CD4-positive, alpha-beta T cell (primary cell): ENCODE measurements at regions not wholly inside any gene's neighbourhood (a gene's known extent, or its start where the extent isn't known, plus 50 kb on each side); places are given as distances from the start of the nearest gene placed in this dataset.

Source experiments
- ATAC-seq: fragments of 200-7000 bp; cut with Tn5 transposase; one replicate; pipeline ENCODE4 v1.10.0; 2022; ENCODE audit warnings: mild to moderate bottlenecking; ENCODE audit not compliant: poor library complexity
- CTCF ChIA-PET: fragments of 350-600 bp; sonication (Branson Sonifier 250); formaldehyde crosslinking; loops from one replicate; lab custom pipeline; 2021; ENCODE audit warnings: antibody characterized with exemption, inconsistent platforms; lab: Charles Lee
- POLR2A ChIA-PET: fragments of 350-600 bp; sonication (Branson Sonifier 250); formaldehyde crosslinking; loops from one replicate; lab custom pipeline; 2021; ENCODE audit warnings: antibody characterized with exemption, inconsistent platforms; lab: Charles Lee
- DNase-seq, 14 experiments: peaks; one replicate each; pipeline ENCODE4 v3.0.0-alpha.2; 2013 to 2020; ENCODE audit warnings: mixed read lengths in 2 of 14
- H3K27ac ChIP-seq, 2 donors: one replicate each; pipeline versions ENCODE4 v1.5.1 to v1.7.0; 2013; ENCODE audit warnings: low read length in 2 of 2, low read depth in 1 of 2, mild to moderate bottlenecking in 1 of 2
- H3K27me3 ChIP-seq, 2 experiments: 1 replicate in 1 of 2; 2 replicates in 1 of 2; pipeline versions ENCODE4 v1.6.1 to v1.7.0; 2013; ENCODE audit warnings: low read length in 2 of 2, control low read depth in 1 of 2, mild to moderate bottlenecking in 1 of 2, moderate library complexity in 1 of 2; ENCODE audit not compliant: insufficient read depth in 2 of 2, control insufficient read depth in 1 of 2
- H3K36me3 ChIP-seq: one replicate; pipeline ENCODE4 v1.6.1; 2013; ENCODE audit warnings: low read length, control low read depth; ENCODE audit not compliant: insufficient read depth
- H3K4me1 ChIP-seq: one replicate; pipeline ENCODE4 v1.6.1; 2013; ENCODE audit warnings: low read length, control low read depth; ENCODE audit not compliant: insufficient read depth
- H3K4me3 ChIP-seq: one replicate; pipeline ENCODE4 v1.5.1; 2013; ENCODE audit warnings: mild to moderate bottlenecking, low read length, moderate library complexity
- H3K9me3 ChIP-seq, 2 experiments: 1 replicate in 1 of 2; 2 replicates in 1 of 2; pipeline versions ENCODE4 v1.6.1 to v1.7.0; 2013; ENCODE audit warnings: low read length in 2 of 2, mild to moderate bottlenecking in 2 of 2, control low read depth in 1 of 2, moderate library complexity in 1 of 2; ENCODE audit not compliant: control insufficient read depth in 1 of 2, insufficient read depth in 1 of 2
- H3K27ac Mint-ChIP-seq: one replicate; pipeline ENCODE4 v1.8.0; 2020; ENCODE audit warnings: mixed read lengths
- H3K27me3 Mint-ChIP-seq: one replicate; pipeline ENCODE4 v1.8.0; 2021; ENCODE audit warnings: mixed read lengths
- H3K36me3 Mint-ChIP-seq: one replicate; pipeline ENCODE4 v1.8.0; 2021; ENCODE audit warnings: low read depth, mixed read lengths
- H3K4me1 Mint-ChIP-seq: one replicate; pipeline ENCODE4 v1.8.0; 2021; ENCODE audit warnings: low read depth, mixed read lengths
- H3K4me3 Mint-ChIP-seq: one replicate; pipeline ENCODE4 v1.8.0; 2020; ENCODE audit warnings: mild to moderate bottlenecking, mixed read lengths
- H3K9me3 Mint-ChIP-seq: one replicate; pipeline ENCODE4 v1.8.0; 2020; ENCODE audit warnings: mixed read lengths
- CTCF ChIP-seq: fragments of 200-600 bp; IDR thresholded peaks from one replicate; pipeline ENCODE4 v1.8.0; 2022; ENCODE audit warnings: antibody characterized with exemption, mild to moderate bottlenecking
- intact Hi-C, 2 experiments: fragments of 100-400 bp; cut with DNase I in 1 of 2; cut with micrococcal nuclease in 1 of 2; formaldehyde crosslinking; loops; one replicate each; pipeline versions ENCODE4 v1.15.1 to v1.9.0; 2023 to 2025; cut with DNase I, micrococcal nuclease

- H3K4me3 ChIP-seq: no peak overlapping the region
- H3K27me3 Mint-ChIP-seq: no peaks in the 10 kb centered on the region
- ChIA-PET POLR2A (interaction anchor here (0.8 to 1.1 kb wide), 3 partner anchors 39 to 352 kb away, joined by 3 read pairs; no protein-coding TSS in a partner anchor), CTCF (no interaction called here)
- H3K9me3 Mint-ChIP-seq: no peaks in the 10 kb centered on the region
- peaks cover 15% of the 10 kb centered on the region for H3K4me1 Mint-ChIP-seq
- H3K27me3 ChIP-seq: no peaks in the 10 kb centered on the region
- TF ChIP-seq CTCF: no peak
- H3K4me3 Mint-ChIP-seq: no peak overlapping the region
- DNase-seq (no peak), ATAC-seq (no peak)
- H3K4me1 ChIP-seq: peaks cover 3% of the 10 kb centered on the region
- no peaks in the 10 kb centered on the region for H3K9me3 ChIP-seq
- no peaks in the 10 kb centered on the region for H3K36me3 ChIP-seq
- no peak overlapping the region for H3K27ac Mint-ChIP-seq
- no peak overlapping the region for H3K27ac ChIP-seq
- intact Hi-C loops: no loop called here
- H3K36me3 Mint-ChIP-seq: no peaks in the 10 kb centered on the region
These were observed 294.9 kb upstream of the GADL1 start for GRCh38 chr3:31189330-31189729.

- Histone ChIP-seq H3K36me3 (no peaks in the 10 kb centered on the region), H3K9me3 (no peaks in the 10 kb centered on the region), H3K4me1 (peaks cover 3% of the 10 kb centered on the region), H3K27ac (no peak overlapping the region), H3K27me3 (no peaks in the 10 kb centered on the region), H3K4me3 (no peak overlapping the region)
- intact Hi-C loops: no loop called here
- ChIA-PET POLR2A (interaction anchor here (1.1 to 1.2 kb wide), 3 partner anchors 38 to 343 kb away, joined by 3 to 4 read pairs (median 3); partner anchors contain the start of gene STT3B), CTCF (no interaction called here)
- Mint-ChIP-seq H3K4me3 (no peak overlapping the region), H3K27ac (no peak overlapping the region), H3K9me3 (no peaks in the 10 kb centered on the region), H3K36me3 (no peaks in the 10 kb centered on the region), H3K27me3 (no peaks in the 10 kb centered on the region), H3K4me1 (peaks cover 15% of the 10 kb centered on the region)
- ATAC-seq (no peak), DNase-seq (no peak)
- no peak for TF ChIP-seq CTCF
These were observed 295.5 kb upstream of the GADL1 start for GRCh38 chr3:31189971-31190370.

GRCh38 chr3:31191354-31191753 is 296.9 kb upstream of the GADL1 start:
- POLR2A ChIA-PET: no interaction called here

More at GRCh38 chr3:31191354-31191753, 296.9 kb upstream of the GADL1 start:
- no peaks in the 10 kb centered on the region for H3K9me3 ChIP-seq
- peaks cover 3% of the 10 kb centered on the region for H3K4me1 ChIP-seq
- no peak overlapping the region for H3K27ac Mint-ChIP-seq
- H3K27me3 ChIP-seq: no peaks in the 10 kb centered on the region
- CTCF ChIA-PET: no interaction called here
- no peaks in the 10 kb centered on the region for H3K27me3 Mint-ChIP-seq
- intact Hi-C loops: no loop called here
- no peaks in the 10 kb centered on the region for H3K36me3 ChIP-seq
- H3K27ac ChIP-seq: no peak overlapping the region
- no peak overlapping the region for H3K4me3 ChIP-seq
- H3K4me1 Mint-ChIP-seq: peaks cover 15% of the 10 kb centered on the region
- H3K36me3 Mint-ChIP-seq: no peaks in the 10 kb centered on the region
- no peak overlapping the region for H3K4me3 Mint-ChIP-seq
- TF ChIP-seq CTCF: no peak
- no peaks in the 10 kb centered on the region for H3K9me3 Mint-ChIP-seq
- ATAC-seq: no peak
- DNase-seq: no peak
